H9 (cell line): ENCODE measurements at regions not wholly inside any gene's neighbourhood (a gene's known extent, or its start where the extent isn't known, plus 50 kb on each side); places are given as distances from the start of the nearest gene placed in this dataset.

Source experiments
- DNase-seq: peaks from one replicate; pipeline ENCODE4 v3.0.0-alpha.2; 2017
- H2AFZ ChIP-seq: one replicate; pipeline ENCODE4 v1.6.1; 2013; ENCODE audit warnings: mild to moderate bottlenecking, low read length, control low read depth, moderate library complexity
- H2AK5ac ChIP-seq: 2 replicates; pipeline ENCODE4 v1.6.1; 2013; ENCODE audit warnings: low read length, control low read depth, mixed read lengths; ENCODE audit not compliant: insufficient read length
- H2BK120ac ChIP-seq: one replicate; pipeline ENCODE4 v1.6.1; 2013; ENCODE audit warnings: low read depth, mild to moderate bottlenecking, low read length, control low read depth, inconsistent platforms; ENCODE audit not compliant: poor library complexity, severe bottlenecking
- H2BK12ac ChIP-seq: 2 replicates; pipeline ENCODE4 v1.6.1; 2013; ENCODE audit warnings: low read length, control low read depth, mixed read lengths, low read depth; ENCODE audit not compliant: insufficient read length
- H2BK15ac ChIP-seq: 2 replicates; pipeline ENCODE4 v1.6.1; 2013; ENCODE audit warnings: low read depth, low read length, control low read depth
- H2BK20ac ChIP-seq: one replicate; pipeline ENCODE4 v1.6.1; 2013; ENCODE audit warnings: low read depth, mild to moderate bottlenecking, low read length, control low read depth, inconsistent platforms; ENCODE audit not compliant: poor library complexity, severe bottlenecking
- H2BK5ac ChIP-seq: 2 replicates; pipeline ENCODE4 v1.6.1; 2013; ENCODE audit warnings: low read length, control low read depth, mixed read lengths; ENCODE audit not compliant: insufficient read length
- H3K14ac ChIP-seq: 2 replicates; pipeline ENCODE4 v1.6.1; 2013; ENCODE audit warnings: low read length, control low read depth; ENCODE audit not compliant: insufficient read depth
- H3K18ac ChIP-seq: 2 replicates; pipeline ENCODE4 v1.6.1; 2013; ENCODE audit warnings: low read depth, mild to moderate bottlenecking, mixed read lengths, low read length, control low read depth; ENCODE audit not compliant: insufficient read length
- H3K23ac ChIP-seq: 2 replicates; pipeline ENCODE4 v1.6.1; 2013; ENCODE audit warnings: low read length, control low read depth, mixed read lengths, low read depth; ENCODE audit not compliant: insufficient read length
- H3K23me2 ChIP-seq: 2 replicates; pipeline ENCODE4 v1.6.1; 2013; ENCODE audit warnings: low read depth, mild to moderate bottlenecking, mixed read lengths, low read length, control low read depth; ENCODE audit not compliant: insufficient read length, poor library complexity, severe bottlenecking
- H3K27ac ChIP-seq: 2 replicates; pipeline ENCODE4 v1.5.1; 2013; ENCODE audit warnings: low read length, control low read depth, mixed read lengths, low read depth; ENCODE audit not compliant: insufficient read length
- H3K27me3 ChIP-seq: 2 replicates; pipeline ENCODE4 v1.6.1; 2013; ENCODE audit warnings: low read length, control low read depth, inconsistent platforms; ENCODE audit not compliant: insufficient read depth
- H3K4ac ChIP-seq: 2 replicates; pipeline ENCODE4 v1.6.1; 2013; ENCODE audit warnings: low read depth, mild to moderate bottlenecking, control low read depth, inconsistent platforms, low read length, moderate library complexity
- H3K4me1 ChIP-seq: 2 replicates; pipeline ENCODE4 v1.6.1; 2013; ENCODE audit warnings: low read length, control low read depth, inconsistent platforms; ENCODE audit not compliant: insufficient read depth
- H3K4me2 ChIP-seq: 2 replicates; pipeline ENCODE4 v1.6.1; 2013; ENCODE audit warnings: low read length, control low read depth, mixed read lengths; ENCODE audit not compliant: insufficient read length, insufficient read depth
- H3K56ac ChIP-seq: 2 replicates; pipeline ENCODE4 v1.6.1; 2013; ENCODE audit warnings: low read depth, mild to moderate bottlenecking, mixed read lengths, low read length, control low read depth; ENCODE audit not compliant: insufficient read length
- H3K79me1 ChIP-seq: 2 replicates; pipeline ENCODE4 v1.6.1; 2013; ENCODE audit warnings: low read depth, mild to moderate bottlenecking, moderate library complexity, low read length, control low read depth, inconsistent platforms; ENCODE audit not compliant: insufficient read depth, poor library complexity, severe bottlenecking
- H3K79me2 ChIP-seq: 2 replicates; pipeline ENCODE4 v1.6.1; 2013; ENCODE audit warnings: low read length, control low read depth, inconsistent platforms; ENCODE audit not compliant: insufficient read depth
- H3K9ac ChIP-seq: 2 replicates; pipeline ENCODE4 v1.6.1; 2013; ENCODE audit warnings: low read length, control low read depth, mixed read lengths; ENCODE audit not compliant: insufficient read length; ENCODE audit errors: extremely low read depth
- H3K9me3 ChIP-seq: one replicate; pipeline ENCODE4 v1.6.1; 2013; ENCODE audit warnings: low read depth, low read length, inconsistent platforms; ENCODE audit not compliant: control insufficient read depth
- H3T11ph ChIP-seq: one replicate; pipeline ENCODE4 v1.6.1; 2013; ENCODE audit warnings: mild to moderate bottlenecking, low read length, control low read depth, inconsistent platforms
- H4K20me1 ChIP-seq: one replicate; pipeline ENCODE4 v1.6.1; 2013; ENCODE audit not compliant: control insufficient read depth, insufficient read length, insufficient read depth
- H4K5ac ChIP-seq: 2 replicates; pipeline ENCODE4 v1.6.1; 2013; ENCODE audit warnings: low read depth, mild to moderate bottlenecking, mixed read lengths, low read length, control low read depth; ENCODE audit not compliant: insufficient read length
- H4K8ac ChIP-seq: replicated peaks from 2 replicates; pipeline ENCODE4 v1.6.1; 2013; ENCODE audit warnings: low read length, control low read depth, mixed read lengths, low read depth; ENCODE audit not compliant: insufficient read length
- H4K91ac ChIP-seq: 2 replicates; pipeline ENCODE4 v1.6.1; 2013; ENCODE audit warnings: low read depth, mild to moderate bottlenecking, moderate library complexity, mixed read lengths, low read length, control low read depth; ENCODE audit not compliant: insufficient read length
- H3K27ac Mint-ChIP-seq, 3 experiments: 2 replicates in 2 of 3; 3 replicates in 1 of 3; pipeline ENCODE4 v1.8.0; 2020 to 2021; ENCODE audit warnings: mixed read lengths in 3 of 3, mild to moderate bottlenecking in 1 of 3, moderate library complexity in 1 of 3
- H3K27me3 Mint-ChIP-seq: 2 replicates; pipeline ENCODE4 v1.8.0; 2021; ENCODE audit warnings: low read depth, mild to moderate bottlenecking, moderate library complexity, mixed read lengths
- H3K36me3 Mint-ChIP-seq, 3 experiments: 2 replicates in 2 of 3; 3 replicates in 1 of 3; pipeline ENCODE4 v1.8.0; 2020 to 2021; ENCODE audit warnings: low read depth in 3 of 3, mixed read lengths in 3 of 3; ENCODE audit not compliant: insufficient read depth in 1 of 3
- H3K4me1 Mint-ChIP-seq, 2 experiments: 2 replicates each; pipeline ENCODE4 v1.8.0; 2020; ENCODE audit warnings: mixed read lengths in 2 of 2
- H3K4me3 Mint-ChIP-seq, 2 experiments: 2 replicates in 1 of 2; 3 replicates in 1 of 2; pipeline ENCODE4 v1.8.0; 2020 to 2021; ENCODE audit warnings: mild to moderate bottlenecking in 2 of 2, mixed read lengths in 2 of 2, moderate library complexity in 1 of 2
- H3K9me3 Mint-ChIP-seq, 2 experiments: 2 replicates in 1 of 2; 3 replicates in 1 of 2; pipeline ENCODE4 v1.8.0; 2020; ENCODE audit warnings: mild to moderate bottlenecking in 2 of 2, mixed read lengths in 2 of 2, moderate library complexity in 1 of 2
- CTCF ChIP-seq: fragments of 200-600 bp; sonication (generic); conservative IDR thresholded peaks from 3 replicates; pipeline ENCODE4 v1.8.0; 2021; ENCODE audit warnings: antibody characterized with exemption, mild to moderate bottlenecking

GRCh38 chr4:119693126-119693525 is 64.5 kb upstream of the PDE5A start:
- Histone ChIP-seq H3K79me2 (no peaks in the 10 kb centered on the region), H3K23ac (no peak overlapping the region), H3K23me2 (no peaks in the 10 kb centered on the region), H4K8ac (no peak overlapping the region), H2BK12ac (no peak overlapping the region), H2BK20ac (no peak overlapping the region), H3K79me1 (no peaks in the 10 kb centered on the region), H2AK5ac (no peak overlapping the region), H2BK5ac (no peak overlapping the region), H4K5ac (no peak overlapping the region), H2BK120ac (no peak overlapping the region), H2AFZ (no peak overlapping the region), H4K20me1 (no peaks in the 10 kb centered on the region), H3K14ac (no peak overlapping the region), H3K56ac (no peak overlapping the region), H3K4ac (no peak overlapping the region), H3K4me1 (no peaks in the 10 kb centered on the region), H2BK15ac (no peak overlapping the region), H3K18ac (no peak overlapping the region), H3K27ac (no peak overlapping the region), H3K4me2 (no peak overlapping the region), H3K9me3 (no peaks in the 10 kb centered on the region), H3T11ph (no peak overlapping the region), H3K27me3 (no peaks in the 10 kb centered on the region), H4K91ac (no peak overlapping the region), H3K9ac (no peak overlapping the region)
- Mint-ChIP-seq H3K9me3 (peaks cover 12 to 19% of the 10 kb centered on the region in 2 experiments), H3K27ac (no peak overlapping the region), H3K27me3 (no peaks in the 10 kb centered on the region), H3K36me3 (peaks cover 12 to 15% (median 14%) of the 10 kb centered on the region in 3 experiments; a peak in 6 of 7 replicates), H3K4me1 (no peaks in the 10 kb centered on the region), H3K4me3 (no peak overlapping the region)
- TF ChIP-seq CTCF, result no peak
- no peak for DNase-seq
